ENCODE measurements at regions not wholly inside any gene's neighbourhood (a gene's known extent, or its start where the extent isn't known, plus 50 kb on each side); places are given as distances from the start of the nearest gene placed in this dataset.

GRCh38 chr15:60115579-60116380, 111.7 kb downstream of the FOXB1 start:
- Histone ChIP-seq H3K36me3 (no peaks in the 10 kb centered on the region), H3K27ac (no peak overlapping the region), H3K27me3 (peaks cover 0 to 5% (median 4%) of the 10 kb centered on the region in 3 donors), H3K9me3 (no peaks in the 10 kb centered on the region), H3K4me3 (no peak overlapping the region), H3K4me1 (no peaks in the 10 kb centered on the region)
- ATAC-seq = no peak
- in situ Hi-C loops (cut with MboI; ENCODE audit: low sequenced_read_pairs in 4 of 4) = no loop called here
- TF ChIP-seq CTCF (IDR thresholded peaks at IDR 0.05 in 4 of 5, conservative IDR thresholded peaks at IDR 0.05 in 1 of 5) = no peak
- TF ChIP-seq POLR2A (IDR thresholded peaks at IDR 0.05) = no peak
- no peak for DNase-seq
- intact Hi-C loops (cut with DNase I; ENCODE audit: low total_unique reads) = no loop called here

GRCh38 chr15:60116456-60117089, 112.5 kb downstream of the FOXB1 start:
- H3K27me3 ChIP-seq = peaks cover 0 to 5% (median 4%) of the 10 kb centered on the region in 3 donors
- no peak overlapping the region for H3K4me3 ChIP-seq
- ATAC-seq (no peak), DNase-seq (no peak)
- in situ Hi-C loops (cut with MboI; ENCODE audit: low sequenced_read_pairs in 4 of 4) = no loop called here
- TF ChIP-seq POLR2A (IDR thresholded peaks at IDR 0.05) (no peak), CTCF (IDR thresholded peaks at IDR 0.05 in 4 of 5, conservative IDR thresholded peaks at IDR 0.05 in 1 of 5) (no peak)
- no peaks in the 10 kb centered on the region for H3K36me3 ChIP-seq
- intact Hi-C loops (cut with DNase I; ENCODE audit: low total_unique reads) = no loop called here
- H3K9me3 ChIP-seq = no peaks in the 10 kb centered on the region
- H3K4me1 ChIP-seq = no peaks in the 10 kb centered on the region
- H3K27ac ChIP-seq = no peak overlapping the region

GRCh38 chr15:60118146-60118545, 114.0 kb downstream of the FOXB1 start:
- peaks cover 0 to 5% (median 4%) of the 10 kb centered on the region in 3 donors for H3K27me3 ChIP-seq
- no peak overlapping the region for H3K27ac ChIP-seq
- ATAC-seq = no peak
- H3K36me3 ChIP-seq = no peaks in the 10 kb centered on the region
- H3K9me3 ChIP-seq = no peaks in the 10 kb centered on the region
- intact Hi-C loops (cut with DNase I; ENCODE audit: low total_unique reads) = no loop called here
- no peak for DNase-seq
- H3K4me3 ChIP-seq = no peak overlapping the region
- in situ Hi-C loops (cut with MboI; ENCODE audit: low sequenced_read_pairs in 4 of 4) = no loop called here
- no peaks in the 10 kb centered on the region for H3K4me1 ChIP-seq
- TF ChIP-seq CTCF (IDR thresholded peaks at IDR 0.05 in 4 of 5, conservative IDR thresholded peaks at IDR 0.05 in 1 of 5) (no peak), POLR2A (IDR thresholded peaks at IDR 0.05) (no peak)

- H3K9me3 ChIP-seq = no peaks in the 10 kb centered on the region
- TF ChIP-seq CTCF (IDR thresholded peaks at IDR 0.05 in 4 of 5, conservative IDR thresholded peaks at IDR 0.05 in 1 of 5) = no peak
- TF ChIP-seq POLR2A (IDR thresholded peaks at IDR 0.05) = no peak
- no peaks in the 10 kb centered on the region for H3K36me3 ChIP-seq
- DNase-seq (no peak), ATAC-seq (no peak)
- no peaks in the 10 kb centered on the region for H3K4me1 ChIP-seq
- intact Hi-C loops (cut with DNase I; ENCODE audit: low total_unique reads) (no loop called here), in situ Hi-C loops (cut with MboI; ENCODE audit: low sequenced_read_pairs in 4 of 4) (no loop called here)
- H3K27ac ChIP-seq = no peak overlapping the region
- H3K4me3 ChIP-seq = no peak overlapping the region
- peaks cover 0 to 5% (median 4%) of the 10 kb centered on the region in 3 donors for H3K27me3 ChIP-seq
Measured at GRCh38 chr15:60118626-60119025, 114.5 kb downstream of the FOXB1 start.
